H1 (cell line): ENCODE measurements at regions not wholly inside any gene's neighbourhood (a gene's known extent, or its start where the extent isn't known, plus 50 kb on each side); places are given as distances from the start of the nearest gene placed in this dataset.

Experiments
- CTCF ChIA-PET: fragments of 300-600 bp; sonication (Branson Sonifier 250); formaldehyde crosslinking; loops from one replicate; lab custom pipeline; 2021; ENCODE audit not compliant: partially characterized antibody; lab: Charles Lee
- POLR2A ChIA-PET: fragments of 300-600 bp; sonication (Branson Sonifier 250); formaldehyde crosslinking; loops from one replicate; lab custom pipeline; 2021; ENCODE audit warnings: inconsistent platforms; ENCODE audit not compliant: partially characterized antibody; lab: Charles Lee
- DNase-seq, 2 experiments: peaks; one replicate each; pipeline versions ENCODE4 v3.0.0 to v3.0.0-alpha.2; 2010 to 2022; ENCODE audit warnings: low spot score in 2 of 2, low read depth in 1 of 2, mixed read lengths in 1 of 2
- FAIRE-seq: peaks from 2 replicates; lab custom pipeline; 2011; peaks lifted over from hg19 to GRCh38; lab: Jason Lieb, UNC
- H2AFZ ChIP-seq: 2 replicates; pipeline ENCODE4 v1.8.1; 2012; ENCODE audit warnings: low read length, inconsistent platforms
- H2AK5ac ChIP-seq: 2 replicates; pipeline ENCODE4 v1.6.1; 2013; ENCODE audit warnings: low read depth, low read length
- H2BK120ac ChIP-seq: replicated peaks from 2 replicates; pipeline ENCODE3; 2013; ENCODE audit warnings: low read depth, low read length, inconsistent platforms
- H2BK12ac ChIP-seq: 2 replicates; pipeline ENCODE4 v1.6.1; 2013; ENCODE audit warnings: low read depth, low read length
- H2BK15ac ChIP-seq: 2 replicates; pipeline ENCODE4 v1.6.1; 2013; ENCODE audit warnings: low read length
- H2BK20ac ChIP-seq: 2 replicates; pipeline ENCODE4 v1.6.1; 2013; ENCODE audit warnings: low read length
- H2BK5ac ChIP-seq: 2 replicates; pipeline ENCODE4 v1.6.1; 2013; ENCODE audit warnings: low read depth, low read length
- H3K14ac ChIP-seq: 2 replicates; pipeline ENCODE4 v1.6.1; 2013; ENCODE audit warnings: inconsistent platforms; ENCODE audit not compliant: insufficient read length
- H3K18ac ChIP-seq: 2 replicates; pipeline ENCODE4 v1.6.1; 2013; ENCODE audit warnings: low read length; ENCODE audit errors: extremely low read depth
- H3K23ac ChIP-seq: 2 replicates; pipeline ENCODE4 v1.6.1; 2013; ENCODE audit warnings: inconsistent platforms; ENCODE audit not compliant: insufficient read length
- H3K23me2 ChIP-seq: 2 replicates; pipeline ENCODE4 v1.6.1; 2013; ENCODE audit warnings: low read depth, low read length
- H3K27ac ChIP-seq: 2 replicates; pipeline ENCODE4 v1.6.1; 2011; ENCODE audit warnings: low read depth, low read length, inconsistent platforms
- H3K27me3 ChIP-seq, 4 experiments: replicated peaks in 1 of 4; 1 replicate in 1 of 4; 2 replicates in 3 of 4; pipeline versions ENCODE4 v1.6.1 to v1.8.1; 2011 to 2013; ENCODE audit warnings: low read length in 3 of 4, mild to moderate bottlenecking in 3 of 4, inconsistent platforms in 2 of 4, mixed read lengths in 2 of 4, moderate library complexity in 1 of 4; ENCODE audit not compliant: control insufficient read depth in 3 of 4, insufficient read depth in 3 of 4; ENCODE audit errors: extremely low read depth in 1 of 4
- H3K36me3 ChIP-seq, 4 experiments: 2 replicates each; pipeline versions ENCODE4 v1.6.1 to v1.8.1; 2011 to 2013; ENCODE audit warnings: mild to moderate bottlenecking in 4 of 4, low read length in 3 of 4, moderate library complexity in 2 of 4, control low read depth in 1 of 4, inconsistent platforms in 1 of 4; ENCODE audit not compliant: insufficient read depth in 4 of 4, control insufficient read depth in 2 of 4
- H3K4ac ChIP-seq: replicated peaks from 2 replicates; pipeline ENCODE3; 2013; ENCODE audit warnings: low read length, low read depth, mixed read lengths, inconsistent platforms; ENCODE audit not compliant: insufficient read length
- H3K4me1 ChIP-seq, 4 experiments: replicated peaks in 1 of 4; 1 replicate in 1 of 4; 2 replicates in 3 of 4; pipeline versions ENCODE4 v1.6.1 to v1.8.1; 2011 to 2013; ENCODE audit warnings: low read length in 3 of 4, inconsistent platforms in 2 of 4, mixed read lengths in 1 of 4; ENCODE audit not compliant: insufficient read depth in 4 of 4, control insufficient read depth in 3 of 4
- H3K4me2 ChIP-seq, 2 experiments: 2 replicates each; pipeline versions ENCODE4 v1.6.1 to v1.8.1; 2011 to 2013; ENCODE audit warnings: low read depth in 2 of 2, low read length in 2 of 2, control low read depth in 1 of 2, inconsistent platforms in 1 of 2, mild to moderate bottlenecking in 1 of 2; ENCODE audit not compliant: insufficient read depth in 1 of 2
- H3K4me3 ChIP-seq, 4 experiments: fragments of 200-600, 300-600 bp in 1 of 4; sonication (generic), shearing (Covaris generic), sonication (Bioruptor Twin) in 1 of 4; 2 replicates each; pipeline versions ENCODE4 v1.5.1 to v1.8.1; 2011 to 2016; ENCODE audit warnings: low read length in 4 of 4, low read depth in 3 of 4, control low read depth in 2 of 4, inconsistent platforms in 2 of 4, mild to moderate bottlenecking in 2 of 4, mixed read lengths in 1 of 4, moderate library complexity in 1 of 4; ENCODE audit not compliant: insufficient read depth in 2 of 4; ENCODE audit errors: extremely low read depth in 1 of 4
- H3K56ac ChIP-seq: replicated peaks from 2 replicates; pipeline ENCODE3; 2013; ENCODE audit warnings: low read depth, mild to moderate bottlenecking, mixed read lengths, low read length, inconsistent platforms; ENCODE audit not compliant: insufficient read length
- H3K79me1 ChIP-seq: 2 replicates; pipeline ENCODE4 v1.6.1; 2013; ENCODE audit warnings: low read depth, low read length, control low read depth
- H3K79me2 ChIP-seq, 2 experiments: 2 replicates each; pipeline versions ENCODE4 v1.6.1 to v1.8.1; 2012 to 2013; ENCODE audit warnings: low read length in 2 of 2, mild to moderate bottlenecking in 2 of 2, inconsistent platforms in 1 of 2; ENCODE audit not compliant: insufficient read depth in 2 of 2, control insufficient read depth in 1 of 2
- H3K9ac ChIP-seq, 4 experiments: replicated peaks in 1 of 4; 1 replicate in 1 of 4; 2 replicates in 3 of 4; pipeline versions ENCODE4 v1.6.1 to v1.8.1; 2011 to 2013; ENCODE audit warnings: low read depth in 3 of 4, low read length in 3 of 4, control low read depth in 2 of 4, mild to moderate bottlenecking in 2 of 4, moderate library complexity in 2 of 4, inconsistent platforms in 1 of 4; ENCODE audit errors: extremely low read depth in 1 of 4
- H3K9me3 ChIP-seq, 2 experiments: 2 replicates each; pipeline versions ENCODE4 v1.6.1 to v1.8.1; 2012 to 2013; ENCODE audit warnings: mild to moderate bottlenecking in 2 of 2, moderate library complexity in 2 of 2, control low read depth in 1 of 2, inconsistent platforms in 1 of 2, low read depth in 1 of 2, low read length in 1 of 2, mixed read lengths in 1 of 2; ENCODE audit not compliant: insufficient read depth in 2 of 2
- H4K20me1 ChIP-seq, 2 experiments: replicated peaks in 1 of 2; 2 replicates each; pipeline versions ENCODE3 to v1.8.1; 2011 to 2013; ENCODE audit warnings: inconsistent platforms in 2 of 2, low read length in 2 of 2, mild to moderate bottlenecking in 1 of 2; ENCODE audit not compliant: insufficient read depth in 2 of 2, control insufficient read depth in 1 of 2
- H4K5ac ChIP-seq: 2 replicates; pipeline ENCODE4 v1.6.1; 2013; ENCODE audit warnings: low read length, low read depth, mixed read lengths, inconsistent platforms; ENCODE audit not compliant: insufficient read length
- H4K8ac ChIP-seq: 2 replicates; pipeline ENCODE4 v1.8.0; 2013; ENCODE audit warnings: mild to moderate bottlenecking, moderate library complexity, low read length, inconsistent platforms; ENCODE audit not compliant: insufficient read depth; ENCODE audit errors: extremely low read depth
- H4K91ac ChIP-seq: replicated peaks from 2 replicates; pipeline ENCODE3; 2013; ENCODE audit warnings: low read length, mixed read lengths, inconsistent platforms; ENCODE audit not compliant: insufficient read length
- CBX5 ChIP-seq: fragments of 300-800, 300-1000 bp; sonication (generic); IDR thresholded peaks from 2 replicates; pipeline ENCODE4 v1.7.1; 2016; ENCODE audit warnings: antibody characterized with exemption, low read length, low read depth
- CTBP2 ChIP-seq: IDR thresholded peaks from 2 replicates; pipeline ENCODE4 v1.7.0; 2011; ENCODE audit warnings: borderline replicate concordance, mild to moderate bottlenecking, moderate library complexity, mixed read lengths, low read length; ENCODE audit not compliant: insufficient read depth, insufficient read length
- EZH2 ChIP-seq: fragments of 200-600 bp; sonication (generic); IDR thresholded peaks from 2 replicates; pipeline ENCODE4 v1.7.1; 2012; ENCODE audit warnings: low read depth, mild to moderate bottlenecking, moderate library complexity, low read length, inconsistent platforms; ENCODE audit not compliant: severe bottlenecking
- PHF8 ChIP-seq: fragments of 200-600 bp; sonication (generic); conservative IDR thresholded peaks from 2 replicates; pipeline ENCODE4 v1.7.1; 2012; ENCODE audit warnings: low read depth, mild to moderate bottlenecking, inconsistent platforms, low read length, moderate library complexity
- RNF2 ChIP-seq: fragments of 200-900, 300-1000 bp; sonication (generic); IDR thresholded peaks from 2 replicates; pipeline ENCODE4 v1.7.1; 2016; ENCODE audit warnings: borderline replicate concordance, low read depth, mild to moderate bottlenecking, antibody characterized with exemption, low read length; ENCODE audit not compliant: poor library complexity, severe bottlenecking; ENCODE audit errors: missing control alignments
- SAP30 ChIP-seq: fragments of 300-600 bp; sonication (generic); IDR thresholded peaks from 2 replicates; pipeline ENCODE4 v1.7.1; 2012; ENCODE audit warnings: low read length, moderate library complexity, mild to moderate bottlenecking, inconsistent platforms; ENCODE audit not compliant: insufficient read depth, insufficient replicate concordance
- SP4 ChIP-seq: IDR thresholded peaks from 2 replicates; pipeline ENCODE4 v1.6.1; 2012; ENCODE audit warnings: low read length, inconsistent platforms
- WGBS, 2 experiments: shearing (Covaris generic) in 1 of 2; methylation state at CpG; one replicate each; pipeline versions ENCODE4 v1.1.6 to v1.1.7; 2013 to 2015; ENCODE audit warnings: low lambda C conversion rate in 2 of 2, mixed read lengths in 2 of 2, inconsistent platforms in 1 of 2, low coverage in 1 of 2, missing lambda C conversion rate in 1 of 2; ENCODE audit not compliant: insufficient replicate concordance in 2 of 2, insufficient coverage in 1 of 2, insufficient read length in 1 of 2; ENCODE audit errors: extremely low coverage in 1 of 2, missing lambda C conversion rate in 1 of 2; 5-methylcytosine and 5-hydroxymethylcytosine counted together

DNA sequence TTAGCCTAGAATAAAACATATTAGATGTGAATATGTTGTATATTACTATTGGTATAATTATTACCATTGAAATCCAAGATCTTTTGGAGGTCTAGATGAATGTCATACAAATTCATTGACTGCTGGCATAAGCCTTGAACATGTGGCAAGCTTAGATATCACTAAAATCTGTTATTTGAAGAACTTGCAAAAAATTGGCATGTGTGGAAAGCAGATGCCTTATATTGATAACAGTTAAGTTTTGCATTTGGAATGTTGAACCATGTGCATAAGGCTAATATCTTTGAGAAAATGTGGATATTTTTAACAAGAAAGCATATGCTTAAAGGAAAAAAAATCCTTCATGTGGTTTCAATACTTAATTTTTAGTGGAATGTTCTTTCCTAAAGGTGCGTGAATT is 203.6 kb upstream of the PRICKLE1 start:
- POLR2A ChIA-PET, result no interaction called here
- Histone ChIP-seq H2BK12ac (no peak overlapping the region), H4K5ac (no peak overlapping the region), H4K8ac (no peak overlapping the region), H3K27me3 (no peaks in the 10 kb centered on the region), H3K23me2 (no peaks in the 10 kb centered on the region), H4K20me1 (no peaks in the 10 kb centered on the region), H3K4me3 (no peak overlapping the region), H2AK5ac (no peak overlapping the region), H3K27ac (no peak overlapping the region), H3K4ac (no peak overlapping the region), H3K4me2 (no peak overlapping the region), H3K14ac (no peak overlapping the region), H3K9ac (no peak overlapping the region), H2AFZ (no peak overlapping the region), H4K91ac (no peak overlapping the region), H2BK120ac (no peak overlapping the region), H2BK20ac (no peak overlapping the region), H3K79me1 (no peaks in the 10 kb centered on the region), H2BK15ac (no peak overlapping the region), H3K9me3 (no peaks in the 10 kb centered on the region), H3K79me2 (no peaks in the 10 kb centered on the region), H3K36me3 (no peaks in the 10 kb centered on the region), H3K56ac (no peak overlapping the region), H3K23ac (no peak overlapping the region), H3K18ac (no peak overlapping the region), H2BK5ac (no peak overlapping the region), H3K4me1 (no peaks in the 10 kb centered on the region)
- DNase-seq, result no peak
- CTCF ChIA-PET, result no interaction called here
- TF ChIP-seq PHF8, result no peak
- no peak for TF ChIP-seq SP4
- TF ChIP-seq CBX5, result no peak
- TF ChIP-seq RNF2, result no peak
- no peak for TF ChIP-seq SAP30
- no peak for TF ChIP-seq CTBP2
- no peak for TF ChIP-seq EZH2
- no peak for FAIRE-seq
- WGBS, 2 experiments, result 95% methylated on average over 1 of the region's 1 CpG; no CpG with 5 or more reads in 1 of the 2 experiments
